ENCODE measurements at regions not wholly inside any gene's neighbourhood (a gene's known extent, or its start where the extent isn't known, plus 50 kb on each side); places are given as distances from the start of the nearest gene placed in this dataset.

- no peak for DNase-seq (ENCODE audit: low read depth, low spot score)
Measured at GRCh38 chr16:72410492-72410891, 238.5 kb upstream of the PMFBP1 start.

- no peak for DNase-seq (ENCODE audit: low read depth, low spot score)
Measured at GRCh38 chr16:72409423-72409822, 237.5 kb upstream of the PMFBP1 start.

GRCh38 chr16:72406390-72406789 is 234.4 kb upstream of the PMFBP1 start:
- no peak for DNase-seq (ENCODE audit: low read depth, low spot score)

GRCh38 chr16:72404299-72404698 is 232.3 kb upstream of the PMFBP1 start:
- DNase-seq (ENCODE audit: low read depth, low spot score): no peak

- no peak for DNase-seq (ENCODE audit: low read depth, low spot score)
Measured at GRCh38 chr16:72401084-72401361, 229.1 kb upstream of the PMFBP1 start.

GRCh38 chr16:72400257-72401083 is 228.5 kb upstream of the PMFBP1 start:
- peak; percentile 16 for DNase-seq (ENCODE audit: low read depth, low spot score)

- DNase-seq (ENCODE audit: low read depth, low spot score): no peak
Measured at GRCh38 chr16:72399811-72400210, 227.9 kb upstream of the PMFBP1 start.

- DNase-seq (ENCODE audit: low read depth, low spot score): no peak
Measured at GRCh38 chr16:72397876-72398275, 225.9 kb upstream of the PMFBP1 start.

- DNase-seq (ENCODE audit: low read depth, low spot score): no peak
Measured at GRCh38 chr16:72394526-72394925, 222.6 kb upstream of the PMFBP1 start.

GRCh38 chr16:72389791-72390190 is 217.8 kb upstream of the PMFBP1 start:
- DNase-seq (ENCODE audit: low read depth, low spot score): no peak

- DNase-seq (ENCODE audit: low read depth, low spot score): no peak
Measured at GRCh38 chr16:72388007-72388406, 216.1 kb upstream of the PMFBP1 start.

GRCh38 chr16:72384651-72385050 is 212.7 kb upstream of the PMFBP1 start:
- DNase-seq (ENCODE audit: low read depth, low spot score): no peak

- no peak for DNase-seq (ENCODE audit: low read depth, low spot score)
Measured at GRCh38 chr16:72380283-72380682, 208.3 kb upstream of the PMFBP1 start.

GRCh38 chr16:72373201-72373600 is 201.2 kb upstream of the PMFBP1 start:
- no peak for DNase-seq (ENCODE audit: low read depth, low spot score)

GRCh38 chr16:72372087-72373045 is 200.4 kb upstream of the PMFBP1 start:
- no peak for DNase-seq (ENCODE audit: low read depth, low spot score)

GRCh38 chr16:72371307-72372086 is 199.5 kb upstream of the PMFBP1 start:
- DNase-seq (ENCODE audit: low read depth, low spot score): no peak

GRCh38 chr16:72369274-72369673 is 197.3 kb upstream of the PMFBP1 start:
- no peak for DNase-seq (ENCODE audit: low read depth, low spot score)

- DNase-seq (ENCODE audit: low read depth, low spot score): no peak
Measured at GRCh38 chr16:72367851-72368250, 195.9 kb upstream of the PMFBP1 start.

GRCh38 chr16:72362973-72363372 is 191.0 kb upstream of the PMFBP1 start:
- DNase-seq (ENCODE audit: low read depth, low spot score): no peak

GRCh38 chr16:72362476-72362875 is 190.5 kb upstream of the PMFBP1 start:
- no peak for DNase-seq (ENCODE audit: low read depth, low spot score)

- DNase-seq (ENCODE audit: low read depth, low spot score): no peak
Measured at GRCh38 chr16:72357910-72358309, 186.0 kb upstream of the PMFBP1 start.

GRCh38 chr16:72355561-72355960 is 183.6 kb upstream of the PMFBP1 start:
- no peak for DNase-seq (ENCODE audit: low read depth, low spot score)

All from brain pericyte (primary cell).